Kidney (tissue), 13 donors: ENCODE measurements at regions not wholly inside any gene's neighbourhood (a gene's known extent, or its start where the extent isn't known, plus 50 kb on each side); places are given as distances from the start of the nearest gene placed in this dataset.

Source experiments
- DNase-seq, 5 donors: peaks; one replicate each; pipeline ENCODE4 v3.0.0-alpha.2; 2013 to 2020
- FAIRE-seq: peaks from 2 replicates; lab custom pipeline; 2012; peaks lifted over from hg19 to GRCh38; lab: Jason Lieb, UNC
- H3K27ac ChIP-seq, 2 donors: one replicate each; pipeline ENCODE4 v1.7.0; 2013; ENCODE audit warnings: low read depth in 2 of 2, low read length in 2 of 2, inconsistent platforms in 1 of 2
- H3K27me3 ChIP-seq: one replicate; pipeline ENCODE4 v1.7.1; 2013; ENCODE audit warnings: low read length, inconsistent platforms; ENCODE audit not compliant: control insufficient read depth, insufficient read depth
- H3K36me3 ChIP-seq, 3 donors: one replicate each; pipeline versions ENCODE4 v1.7.0 to v1.7.1; 2013; ENCODE audit warnings: low read length in 3 of 3, control low read depth in 1 of 3, inconsistent platforms in 1 of 3; ENCODE audit not compliant: insufficient read depth in 3 of 3, control insufficient read depth in 2 of 3
- H3K4me1 ChIP-seq, 3 donors: one replicate each; pipeline versions ENCODE4 v1.7.0 to v1.7.1; 2013; ENCODE audit warnings: low read length in 3 of 3, inconsistent platforms in 1 of 3, low read depth in 1 of 3; ENCODE audit not compliant: control insufficient read depth in 2 of 3, insufficient read depth in 2 of 3
- H3K4me3 ChIP-seq, 3 donors: one replicate each; pipeline versions ENCODE4 v1.7.0 to v1.8.1; 2013; ENCODE audit warnings: low read length in 3 of 3, control low read depth in 1 of 3, inconsistent platforms in 1 of 3
- H3K9ac ChIP-seq, 3 donors: one replicate each; pipeline versions ENCODE4 v1.7.0 to v1.7.1; 2013; ENCODE audit warnings: low read length in 3 of 3, control low read depth in 1 of 3, inconsistent platforms in 1 of 3
- H3K9me3 ChIP-seq, 3 donors: one replicate each; pipeline versions ENCODE4 v1.7.0 to v1.7.1; 2013; ENCODE audit warnings: low read length in 3 of 3, control low read depth in 1 of 3, inconsistent platforms in 1 of 3; ENCODE audit not compliant: control insufficient read depth in 2 of 3, insufficient read depth in 1 of 3
- intact Hi-C: fragments of 100-400 bp; cut with DNase I; formaldehyde crosslinking; loops from one replicate; pipeline ENCODE4 v1.11.1; 2022
- TF ChIP-seq, protein P1 (sequence below): IDR thresholded peaks from 3 replicates; pipeline ENCODE4 v1.5.1; 2012; ENCODE audit warnings: mild to moderate bottlenecking, moderate library complexity, borderline replicate concordance; ENCODE audit not compliant: insufficient read depth; ENCODE audit errors: extremely low read depth
- donor health status: control.
- donor health status: control.
- donor health status: control.
- donor health status: control.
- donor health status: control.
- donor health status: DM: yes; HTN: yes; CAD: no.
- donor health status: Normal renal cell carcinoma (clear cell type).

- H3K4me3 ChIP-seq = no peak overlapping the region
- no peaks in the 10 kb centered on the region for H3K36me3 ChIP-seq
- no peaks in the 10 kb centered on the region for H3K27me3 ChIP-seq
- intact Hi-C loops = no loop called here
- H3K9me3 ChIP-seq = no peaks in the 10 kb centered on the region
- TF ChIP-seq, protein P1, sequence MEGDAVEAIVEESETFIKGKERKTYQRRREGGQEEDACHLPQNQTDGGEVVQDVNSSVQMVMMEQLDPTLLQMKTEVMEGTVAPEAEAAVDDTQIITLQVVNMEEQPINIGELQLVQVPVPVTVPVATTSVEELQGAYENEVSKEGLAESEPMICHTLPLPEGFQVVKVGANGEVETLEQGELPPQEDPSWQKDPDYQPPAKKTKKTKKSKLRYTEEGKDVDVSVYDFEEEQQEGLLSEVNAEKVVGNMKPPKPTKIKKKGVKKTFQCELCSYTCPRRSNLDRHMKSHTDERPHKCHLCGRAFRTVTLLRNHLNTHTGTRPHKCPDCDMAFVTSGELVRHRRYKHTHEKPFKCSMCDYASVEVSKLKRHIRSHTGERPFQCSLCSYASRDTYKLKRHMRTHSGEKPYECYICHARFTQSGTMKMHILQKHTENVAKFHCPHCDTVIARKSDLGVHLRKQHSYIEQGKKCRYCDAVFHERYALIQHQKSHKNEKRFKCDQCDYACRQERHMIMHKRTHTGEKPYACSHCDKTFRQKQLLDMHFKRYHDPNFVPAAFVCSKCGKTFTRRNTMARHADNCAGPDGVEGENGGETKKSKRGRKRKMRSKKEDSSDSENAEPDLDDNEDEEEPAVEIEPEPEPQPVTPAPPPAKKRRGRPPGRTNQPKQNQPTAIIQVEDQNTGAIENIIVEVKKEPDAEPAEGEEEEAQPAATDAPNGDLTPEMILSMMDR = no peak
- DNase-seq (peak in 1 of 5 donors; percentile 4), FAIRE-seq (no peak)
- no peak overlapping the region for H3K27ac ChIP-seq
- H3K4me1 ChIP-seq = no peaks in the 10 kb centered on the region
- H3K9ac ChIP-seq = no peak overlapping the region
Observed at GRCh38 chr1:22283596-22283995, 140.7 kb upstream of the WNT4 start.

GRCh38 chr1:22284236-22284635, 141.3 kb upstream of the WNT4 start:
- TF ChIP-seq, protein P1 = no peak
- H3K4me3 ChIP-seq = no peak overlapping the region
- no peaks in the 10 kb centered on the region for H3K4me1 ChIP-seq
- intact Hi-C loops = no loop called here
- FAIRE-seq = no peak
- H3K9ac ChIP-seq = no peak overlapping the region
- no peaks in the 10 kb centered on the region for H3K27me3 ChIP-seq
- no peak overlapping the region for H3K27ac ChIP-seq
- DNase-seq = peak in 1 of 5 donors; percentile 2
- no peaks in the 10 kb centered on the region for H3K36me3 ChIP-seq
- no peaks in the 10 kb centered on the region for H3K9me3 ChIP-seq

GRCh38 chr1:22284906-22285548, 142.1 kb upstream of the WNT4 start:
- intact Hi-C loops = no loop called here
- Histone ChIP-seq H3K36me3 (no peaks in the 10 kb centered on the region), H3K4me1 (no peaks in the 10 kb centered on the region), H3K27me3 (no peaks in the 10 kb centered on the region), H3K9me3 (no peaks in the 10 kb centered on the region), H3K27ac (no peak overlapping the region), H3K9ac (no peak overlapping the region), H3K4me3 (no peak overlapping the region)
- TF ChIP-seq, protein P1 = no peak
- FAIRE-seq (no peak), DNase-seq (peak in 3 of 5 donors; percentile 28 to 49 (median 32))
